ENCODE measurements at regions not wholly inside any gene's neighbourhood (a gene's known extent, or its start where the extent isn't known, plus 50 kb on each side); places are given as distances from the start of the nearest gene placed in this dataset.

DNA sequence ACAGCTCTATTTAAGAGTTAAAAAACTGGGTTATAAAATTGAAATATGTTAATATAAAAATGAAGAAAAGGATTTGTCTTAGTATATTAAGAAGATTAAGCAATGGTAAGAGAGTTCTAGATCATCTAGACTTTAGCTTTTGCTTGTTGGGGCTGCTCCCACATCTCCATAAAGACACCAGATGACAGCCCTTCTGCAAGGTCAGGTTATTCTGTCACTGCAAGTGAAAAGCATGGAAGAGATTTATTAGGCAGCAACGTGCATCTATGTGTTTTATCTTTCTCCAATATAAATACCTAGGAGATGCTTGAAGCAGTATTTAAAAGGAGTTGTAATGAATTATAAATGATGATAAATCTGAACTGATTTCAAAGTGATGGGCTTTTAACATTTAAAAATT lies 1560.4 kb downstream of the AMY1C start:
- H3K4me3 ChIP-seq: no peak overlapping the region
- ATAC-seq (ENCODE audit: low FRiP score in 2 of 2) (no peak), DNase-seq (no peak)
- H3K27ac ChIP-seq: no peak overlapping the region
- TF ChIP-seq POLR2AphosphoS5 (IDR thresholded peaks at IDR 0.05): no peak
- TF ChIP-seq, protein P1, sequence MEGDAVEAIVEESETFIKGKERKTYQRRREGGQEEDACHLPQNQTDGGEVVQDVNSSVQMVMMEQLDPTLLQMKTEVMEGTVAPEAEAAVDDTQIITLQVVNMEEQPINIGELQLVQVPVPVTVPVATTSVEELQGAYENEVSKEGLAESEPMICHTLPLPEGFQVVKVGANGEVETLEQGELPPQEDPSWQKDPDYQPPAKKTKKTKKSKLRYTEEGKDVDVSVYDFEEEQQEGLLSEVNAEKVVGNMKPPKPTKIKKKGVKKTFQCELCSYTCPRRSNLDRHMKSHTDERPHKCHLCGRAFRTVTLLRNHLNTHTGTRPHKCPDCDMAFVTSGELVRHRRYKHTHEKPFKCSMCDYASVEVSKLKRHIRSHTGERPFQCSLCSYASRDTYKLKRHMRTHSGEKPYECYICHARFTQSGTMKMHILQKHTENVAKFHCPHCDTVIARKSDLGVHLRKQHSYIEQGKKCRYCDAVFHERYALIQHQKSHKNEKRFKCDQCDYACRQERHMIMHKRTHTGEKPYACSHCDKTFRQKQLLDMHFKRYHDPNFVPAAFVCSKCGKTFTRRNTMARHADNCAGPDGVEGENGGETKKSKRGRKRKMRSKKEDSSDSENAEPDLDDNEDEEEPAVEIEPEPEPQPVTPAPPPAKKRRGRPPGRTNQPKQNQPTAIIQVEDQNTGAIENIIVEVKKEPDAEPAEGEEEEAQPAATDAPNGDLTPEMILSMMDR (IDR thresholded peaks at IDR 0.05): no peak
- TF ChIP-seq POLR2A (IDR thresholded peaks at IDR 0.05): no peak
- TF ChIP-seq EP300 (IDR thresholded peaks at IDR 0.05): no peak
- no peaks in the 10 kb centered on the region for H3K4me1 ChIP-seq
- H3K27me3 ChIP-seq: no peaks in the 10 kb centered on the region
- no peaks in the 10 kb centered on the region for H3K9me3 ChIP-seq
- no peaks in the 10 kb centered on the region for H3K36me3 ChIP-seq
- WGBS, 2 donors: 39 to 40% methylated on average over 1 of the region's 1 CpG

DNA sequence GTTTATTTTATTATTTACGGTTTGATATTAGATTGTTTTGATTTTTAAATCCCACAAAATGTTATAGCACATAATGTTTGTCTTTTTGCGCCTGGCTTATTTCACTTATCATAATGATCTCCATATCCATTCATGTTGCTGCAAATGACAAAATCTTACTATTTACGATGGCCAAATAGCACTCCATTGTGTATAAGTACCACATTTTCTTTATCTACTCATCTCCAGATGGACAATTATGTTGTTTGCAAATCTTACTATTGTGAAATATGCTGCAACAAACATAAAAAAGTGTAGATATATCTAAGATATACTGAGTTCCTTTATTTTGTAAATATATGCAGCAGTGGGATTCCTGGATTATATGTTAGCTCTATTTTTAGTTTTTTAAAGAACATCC lies 1568.3 kb downstream of the AMY1C start:
- Histone ChIP-seq H3K27me3 (no peaks in the 10 kb centered on the region), H3K27ac (no peak overlapping the region), H3K36me3 (no peaks in the 10 kb centered on the region), H3K9me3 (peaks cover 0 to 3% (median 0%) of the 10 kb centered on the region in 4 donors), H3K4me3 (no peak overlapping the region), H3K4me1 (no peaks in the 10 kb centered on the region)
- ATAC-seq (ENCODE audit: low FRiP score in 2 of 2) (no peak), DNase-seq (no peak)
- WGBS, 2 donors: 88 to 91% methylated on average over 3 of the region's 3 CpGs
- TF ChIP-seq, protein P1 (IDR thresholded peaks at IDR 0.05): no peak
- TF ChIP-seq POLR2A (IDR thresholded peaks at IDR 0.05): no peak
- no peak for TF ChIP-seq POLR2AphosphoS5 (IDR thresholded peaks at IDR 0.05)
- no peak for TF ChIP-seq EP300 (IDR thresholded peaks at IDR 0.05)

DNA sequence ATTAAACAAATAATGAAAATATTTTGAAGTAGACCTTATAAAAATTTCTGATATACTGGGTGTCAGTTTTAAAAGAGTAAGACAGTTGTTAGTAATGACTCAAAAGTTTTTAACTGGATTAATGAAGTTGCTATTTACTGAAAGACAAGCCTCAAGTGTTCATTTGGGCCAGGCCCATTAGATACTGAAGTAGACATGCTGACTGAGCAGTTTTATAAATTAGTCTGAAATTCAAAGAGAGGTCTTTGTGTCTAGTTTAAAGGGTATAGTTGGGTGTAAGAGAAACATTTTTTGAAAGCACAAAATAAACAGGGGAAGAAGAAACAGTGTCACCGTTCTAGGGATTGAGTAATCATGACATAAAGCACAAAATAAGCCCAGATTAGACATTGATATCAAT lies 1577.2 kb downstream of the AMY1C start:
- ATAC-seq (ENCODE audit: low FRiP score in 2 of 2) (no peak), DNase-seq (no peak)
- H3K4me3 ChIP-seq: no peak overlapping the region
- 54% methylated on average over 1 of the region's 1 CpG for WGBS, 2 donors
- H3K27me3 ChIP-seq: no peaks in the 10 kb centered on the region
- H3K4me1 ChIP-seq: no peaks in the 10 kb centered on the region
- H3K36me3 ChIP-seq: no peaks in the 10 kb centered on the region
- H3K9me3 ChIP-seq: no peaks in the 10 kb centered on the region
- no peak overlapping the region for H3K27ac ChIP-seq
- TF ChIP-seq POLR2AphosphoS5 (IDR thresholded peaks at IDR 0.05): no peak
- TF ChIP-seq POLR2A (IDR thresholded peaks at IDR 0.05): no peak
- TF ChIP-seq, protein P1 (IDR thresholded peaks at IDR 0.05): no peak
- TF ChIP-seq EP300 (IDR thresholded peaks at IDR 0.05): no peak

DNA sequence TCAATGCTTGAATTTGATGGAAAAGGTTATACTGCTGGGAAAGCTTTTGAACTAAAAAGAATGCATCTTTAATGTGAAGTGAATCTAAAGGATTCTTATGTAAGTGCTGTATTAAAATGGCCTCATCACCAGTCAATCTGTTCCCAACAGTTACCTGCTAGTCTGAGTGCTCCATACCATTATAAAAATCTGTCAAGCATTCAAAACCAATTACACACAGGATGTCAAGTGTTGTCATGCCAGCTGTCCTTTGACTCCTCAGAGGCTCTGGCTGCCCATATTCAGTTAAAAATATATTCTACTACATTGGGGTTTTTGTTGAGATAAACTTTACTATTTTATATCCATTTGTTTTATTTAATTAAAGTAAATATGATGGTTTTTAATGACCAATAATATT lies 1587.7 kb downstream of the AMY1C start:
- H3K4me1 ChIP-seq: no peaks in the 10 kb centered on the region
- no peak overlapping the region for H3K27ac ChIP-seq
- H3K9me3 ChIP-seq: no peaks in the 10 kb centered on the region
- ATAC-seq (ENCODE audit: low FRiP score in 2 of 2) (no peak), DNase-seq (no peak)
- H3K36me3 ChIP-seq: no peaks in the 10 kb centered on the region
- no peak for TF ChIP-seq POLR2A (IDR thresholded peaks at IDR 0.05)
- no peak for TF ChIP-seq POLR2AphosphoS5 (IDR thresholded peaks at IDR 0.05)
- TF ChIP-seq, protein P1 (IDR thresholded peaks at IDR 0.05): no peak
- no peak for TF ChIP-seq EP300 (IDR thresholded peaks at IDR 0.05)
- H3K27me3 ChIP-seq: no peaks in the 10 kb centered on the region
- H3K4me3 ChIP-seq: no peak overlapping the region

DNA sequence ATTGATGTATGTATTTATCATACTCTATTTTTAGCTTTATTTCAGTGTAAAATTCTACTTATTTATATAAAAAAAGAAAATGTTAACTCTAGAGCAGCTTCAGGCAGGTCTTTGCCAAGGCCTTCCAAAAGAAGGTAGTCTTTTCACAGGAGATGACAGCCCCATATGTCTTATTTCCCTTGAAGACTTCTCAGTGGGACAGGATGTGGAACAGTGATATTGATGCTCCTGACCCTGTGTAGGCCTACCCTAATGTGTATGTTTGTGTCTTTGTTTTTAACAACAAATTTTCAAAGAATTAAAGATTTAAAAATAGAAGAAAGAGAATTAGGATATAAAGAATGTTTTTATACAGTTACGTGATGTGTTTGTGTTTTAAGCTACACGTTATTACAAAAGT lies 1593.6 kb downstream of the AMY1C start:
- 93 to 95% methylated on average over 2 of the region's 2 CpGs for WGBS, 2 donors
- no peaks in the 10 kb centered on the region for H3K4me1 ChIP-seq
- TF ChIP-seq, protein P1 (IDR thresholded peaks at IDR 0.05): no peak
- no peak for TF ChIP-seq EP300 (IDR thresholded peaks at IDR 0.05)
- no peak for TF ChIP-seq POLR2A (IDR thresholded peaks at IDR 0.05)
- TF ChIP-seq POLR2AphosphoS5 (IDR thresholded peaks at IDR 0.05): no peak
- H3K4me3 ChIP-seq: no peak overlapping the region
- H3K27me3 ChIP-seq: no peaks in the 10 kb centered on the region
- H3K27ac ChIP-seq: no peak overlapping the region
- DNase-seq (no peak), ATAC-seq (ENCODE audit: low FRiP score in 2 of 2) (no peak)
- no peaks in the 10 kb centered on the region for H3K36me3 ChIP-seq
- H3K9me3 ChIP-seq: no peaks in the 10 kb centered on the region
